Heart left ventricle (tissue), 16 donors: ENCODE measurements at regions not wholly inside any gene's neighbourhood (a gene's known extent, or its start where the extent isn't known, plus 50 kb on each side); places are given as distances from the start of the nearest gene placed in this dataset.

Source experiments
- ATAC-seq, 4 donors: fragments of 200-7000 bp; cut with Tn5 transposase; one replicate each; pipeline ENCODE4 v1.9.1; 2020 to 2022; ENCODE audit warnings: moderate library complexity in 4 of 4, mild to moderate bottlenecking in 3 of 4, moderate number of reproducible peaks in 1 of 4
- DNase-seq, 5 donors: peaks; one replicate each; pipeline ENCODE4 v3.0.0-alpha.2; 2020
- H3K27ac ChIP-seq, 12 donors: fragments of 200-600 bp; sonication (generic) in 4 of 12; one replicate each; pipeline versions ENCODE4 v1.5.0 to v1.8.0; 2016 to 2022; ENCODE audit warnings: mild to moderate bottlenecking in 2 of 12
- H3K27me3 ChIP-seq, 9 donors: fragments of 200-600 bp; sonication (generic) in 2 of 9; one replicate each; pipeline versions ENCODE4 v1.5.1 to v1.8.0; 2016 to 2022; ENCODE audit warnings: mild to moderate bottlenecking in 3 of 9
- H3K36me3 ChIP-seq, 9 donors: fragments of 200-600 bp; sonication (generic) in 2 of 9; one replicate each; pipeline versions ENCODE4 v1.5.0 to v1.8.0; 2018 to 2022; ENCODE audit warnings: mild to moderate bottlenecking in 2 of 9
- H3K4me1 ChIP-seq, 12 donors: fragments of 200-600 bp; sonication (generic) in 4 of 12; one replicate each; pipeline versions ENCODE4 v1.5.0 to v1.8.0; 2016 to 2022; ENCODE audit warnings: mild to moderate bottlenecking in 3 of 12
- H3K4me3 ChIP-seq, 12 donors: fragments of 200-600 bp; sonication (generic) in 4 of 12; one replicate each; pipeline versions ENCODE4 v1.5.0 to v1.8.0; 2017 to 2022; ENCODE audit warnings: mild to moderate bottlenecking in 9 of 12, moderate library complexity in 4 of 12
- H3K9me3 ChIP-seq, 12 donors: fragments of 200-600 bp; sonication (generic) in 4 of 12; one replicate each; pipeline versions ENCODE4 v1.5.0 to v1.8.0; 2016 to 2022; ENCODE audit warnings: mild to moderate bottlenecking in 1 of 12
- POLR2A ChIP-seq, 2 donors: fragments of 450-650 bp; IDR thresholded peaks; one replicate each; pipeline ENCODE4 v1.6.1; 2017; ENCODE audit warnings: antibody characterized with exemption in 2 of 2, mild to moderate bottlenecking in 2 of 2, moderate library complexity in 2 of 2
- WGBS, 4 donors: extraction: QIAGEN DNeasy Blood & Tissue Kit in 2 of 4; methylation state at CpG; one replicate each; pipeline versions ENCODE4 v1.1.5 to v1.1.7; 2013 to 2018; 5-methylcytosine and 5-hydroxymethylcytosine counted together
- intact Hi-C, 10 donors: fragments of 100-400 bp; cut with DNase I; formaldehyde crosslinking; loops; one replicate each; pipeline versions ENCODE4 v1.11.1 to v1.14.2; 2022
- TF ChIP-seq, protein P1 (sequence below), 12 donors: fragments of 200-600 bp; sonication (generic) in 4 of 12; IDR thresholded peaks; one replicate each; pipeline versions ENCODE4 v1.5.0 to v1.8.0; 2018 to 2022; ENCODE audit warnings: antibody characterized with exemption in 12 of 12, mild to moderate bottlenecking in 5 of 12
- donor health status: ischemic (EF 13 %, LVEDD 7.1; RV severe dilation, severe dysfunction).
- donor health status: healthy with polysubstance abuse.
- donor health status: DM: no; HTN: yes; CAD: no.
- donor health status: DM: no; HTN: no; CAD: no.
- donor health status: ischemic (EF 25% LVEDD 6.9; RV normal size, moderate dysfunction).
- donor health status: ischemic (EF 25% LVEDD 5.7; RV mildly dilated, moderate dysfunction).
- donor health status: healthy.
- donor health status: DM: yes; HTN: yes; CAD: no.
- donor health status: ischemic (EF 35%, LVEDD 5.7; RV mildly dilated, moderate dysfunction).
- donor health status: nonischemic (EF 11% LVEDD 7.7; RV severe dilation, severe dysfunction).
- donor health status: DM: yes; HTN: yes; CAD: no.
- donor health status: PGD.
- donor health status: ischemic (EF 29% LVEDD 5.4; RV normal size, mild dysfunction).
- donor health status: nonischemic (EF 23%, LVEDD 6.1; RV moderate dilation, normal function).

DNA sequence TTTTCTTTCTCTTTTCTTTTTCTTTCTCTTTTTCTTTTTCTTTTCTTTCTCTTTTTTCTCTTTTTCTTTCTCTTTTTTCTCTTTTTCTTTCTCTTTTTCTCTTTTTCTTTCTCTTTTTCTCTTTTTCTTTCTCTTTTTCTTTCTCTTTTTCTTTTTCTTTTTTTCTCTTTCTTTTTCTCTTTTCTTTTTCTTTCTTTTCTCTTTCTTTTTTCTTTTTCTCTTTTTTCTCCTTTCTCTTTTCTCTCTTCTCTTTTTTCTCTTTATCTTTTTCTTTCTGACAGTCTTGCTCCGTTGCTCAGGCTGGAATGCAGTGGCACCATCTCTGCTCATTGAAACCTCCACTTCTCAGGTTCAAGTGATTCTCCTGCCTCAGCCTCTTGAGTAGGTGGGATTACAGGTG lies 335.7 kb downstream of the SQOR start:
- H3K27ac ChIP-seq = no peak overlapping the region
- DNase-seq = no peak
- no peaks in the 10 kb centered on the region for H3K4me1 ChIP-seq
- intact Hi-C loops = no loop called here
- no peaks in the 10 kb centered on the region for H3K9me3 ChIP-seq
- no peak for TF ChIP-seq POLR2A (IDR thresholded peaks at IDR 0.05)
- TF ChIP-seq, protein P1, sequence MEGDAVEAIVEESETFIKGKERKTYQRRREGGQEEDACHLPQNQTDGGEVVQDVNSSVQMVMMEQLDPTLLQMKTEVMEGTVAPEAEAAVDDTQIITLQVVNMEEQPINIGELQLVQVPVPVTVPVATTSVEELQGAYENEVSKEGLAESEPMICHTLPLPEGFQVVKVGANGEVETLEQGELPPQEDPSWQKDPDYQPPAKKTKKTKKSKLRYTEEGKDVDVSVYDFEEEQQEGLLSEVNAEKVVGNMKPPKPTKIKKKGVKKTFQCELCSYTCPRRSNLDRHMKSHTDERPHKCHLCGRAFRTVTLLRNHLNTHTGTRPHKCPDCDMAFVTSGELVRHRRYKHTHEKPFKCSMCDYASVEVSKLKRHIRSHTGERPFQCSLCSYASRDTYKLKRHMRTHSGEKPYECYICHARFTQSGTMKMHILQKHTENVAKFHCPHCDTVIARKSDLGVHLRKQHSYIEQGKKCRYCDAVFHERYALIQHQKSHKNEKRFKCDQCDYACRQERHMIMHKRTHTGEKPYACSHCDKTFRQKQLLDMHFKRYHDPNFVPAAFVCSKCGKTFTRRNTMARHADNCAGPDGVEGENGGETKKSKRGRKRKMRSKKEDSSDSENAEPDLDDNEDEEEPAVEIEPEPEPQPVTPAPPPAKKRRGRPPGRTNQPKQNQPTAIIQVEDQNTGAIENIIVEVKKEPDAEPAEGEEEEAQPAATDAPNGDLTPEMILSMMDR (IDR thresholded peaks at IDR 0.05) = no peak
- no peak for ATAC-seq
- no peaks in the 10 kb centered on the region for H3K36me3 ChIP-seq
- no peak overlapping the region for H3K4me3 ChIP-seq
- WGBS, 4 donors = 72 to 84% (median 76%) methylated on average over 1 of the region's 1 CpG
- no peaks in the 10 kb centered on the region for H3K27me3 ChIP-seq

DNA sequence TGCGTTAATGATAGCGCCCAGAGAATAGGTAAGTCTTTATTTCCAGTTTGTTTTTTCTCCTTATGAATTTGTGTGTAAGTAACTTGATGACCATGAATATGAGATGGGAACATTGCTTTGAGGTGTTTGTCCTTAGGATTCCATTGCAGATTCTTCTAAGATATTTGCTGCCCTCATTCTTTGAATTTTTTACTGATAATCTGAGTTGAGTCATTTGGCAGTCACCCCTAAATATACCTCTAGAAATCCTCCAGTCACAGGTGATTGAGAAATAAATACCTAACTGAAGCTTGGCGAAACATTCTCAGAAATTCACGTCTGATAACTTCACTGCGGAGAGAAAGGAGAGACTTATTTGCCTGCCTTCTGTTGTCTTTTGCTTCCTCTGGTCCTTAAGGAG lies 345.5 kb downstream of the SQOR start:
- WGBS, 4 donors = 83 to 94% (median 87%) methylated on average over 5 of the region's 5 CpGs
- H3K4me3 ChIP-seq = no peak overlapping the region
- DNase-seq (no peak), ATAC-seq (no peak)
- intact Hi-C loops = no loop called here
- H3K4me1 ChIP-seq = no peaks in the 10 kb centered on the region
- no peak overlapping the region for H3K27ac ChIP-seq
- no peak for TF ChIP-seq POLR2A (IDR thresholded peaks at IDR 0.05)
- TF ChIP-seq, protein P1 (IDR thresholded peaks at IDR 0.05) = no peak
- H3K36me3 ChIP-seq = no peaks in the 10 kb centered on the region
- no peaks in the 10 kb centered on the region for H3K27me3 ChIP-seq
- peaks cover 0 to 10% (median 4%) of the 10 kb centered on the region in 12 donors for H3K9me3 ChIP-seq

DNA sequence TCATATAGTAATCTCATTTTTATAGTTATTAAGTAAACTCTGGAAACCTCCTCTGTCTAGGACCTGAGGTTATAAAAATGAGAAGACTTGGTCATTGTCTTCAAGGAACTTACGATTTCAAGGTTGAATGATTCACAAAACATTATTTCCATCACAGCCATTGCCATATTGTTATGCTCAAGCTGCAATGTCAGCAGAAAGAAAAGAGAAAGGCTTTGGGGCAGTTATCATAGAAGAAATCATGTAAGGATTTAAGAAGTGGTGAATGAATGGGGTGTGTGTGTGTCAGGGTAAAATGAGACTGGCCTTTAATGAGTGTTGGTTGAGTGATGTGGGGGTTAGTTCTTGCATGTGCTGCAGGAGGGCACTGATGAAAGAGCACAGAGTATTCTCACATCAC lies 346.8 kb downstream of the SQOR start:
- H3K27me3 ChIP-seq = no peaks in the 10 kb centered on the region
- DNase-seq (no peak), ATAC-seq (no peak)
- intact Hi-C loops = no loop called here
- H3K27ac ChIP-seq = no peak overlapping the region
- H3K36me3 ChIP-seq = no peaks in the 10 kb centered on the region
- no peak overlapping the region for H3K4me3 ChIP-seq
- no peaks in the 10 kb centered on the region for H3K4me1 ChIP-seq
- 43 to 87% (median 61%) methylated on average over 1 of the region's 1 CpG for WGBS, 4 donors
- TF ChIP-seq, protein P1 (IDR thresholded peaks at IDR 0.05) = no peak
- TF ChIP-seq POLR2A (IDR thresholded peaks at IDR 0.05) = no peak
- peaks cover 0 to 19% (median 9%) of the 10 kb centered on the region in 12 donors for H3K9me3 ChIP-seq

GRCh38 chr15:45991863-45992262 lies 357.0 kb downstream of the SQOR start:
- intact Hi-C loops = loop anchor here in 4 of 10 donors (5.0 to 10.0 kb wide), 5 partner anchors 75 to 195 kb away; no protein-coding TSS in a partner anchor

More at GRCh38 chr15:45991863-45992262, 357.0 kb downstream of the SQOR start:
- Histone ChIP-seq H3K27ac (peak overlapping the region in 1 of 12 donors; percentile 16), H3K4me3 (no peak overlapping the region), H3K36me3 (no peaks in the 10 kb centered on the region), H3K9me3 (peaks cover 0 to 28% (median 5%) of the 10 kb centered on the region in 12 donors), H3K27me3 (no peaks in the 10 kb centered on the region), H3K4me1 (peaks cover 0 to 14% (median 0%) of the 10 kb centered on the region in 12 donors)
- DNase-seq (no peak), ATAC-seq (no peak)
- TF ChIP-seq POLR2A (IDR thresholded peaks at IDR 0.05) = no peak
- TF ChIP-seq, protein P1 (IDR thresholded peaks at IDR 0.05) = no peak
- WGBS, 4 donors = 51 to 58% (median 53%) methylated on average over 3 of the region's 3 CpGs
